ENCODE measurements at regions not wholly inside any gene's neighbourhood (a gene's known extent, or its start where the extent isn't known, plus 50 kb on each side); places are given as distances from the start of the nearest gene placed in this dataset.

DNA sequence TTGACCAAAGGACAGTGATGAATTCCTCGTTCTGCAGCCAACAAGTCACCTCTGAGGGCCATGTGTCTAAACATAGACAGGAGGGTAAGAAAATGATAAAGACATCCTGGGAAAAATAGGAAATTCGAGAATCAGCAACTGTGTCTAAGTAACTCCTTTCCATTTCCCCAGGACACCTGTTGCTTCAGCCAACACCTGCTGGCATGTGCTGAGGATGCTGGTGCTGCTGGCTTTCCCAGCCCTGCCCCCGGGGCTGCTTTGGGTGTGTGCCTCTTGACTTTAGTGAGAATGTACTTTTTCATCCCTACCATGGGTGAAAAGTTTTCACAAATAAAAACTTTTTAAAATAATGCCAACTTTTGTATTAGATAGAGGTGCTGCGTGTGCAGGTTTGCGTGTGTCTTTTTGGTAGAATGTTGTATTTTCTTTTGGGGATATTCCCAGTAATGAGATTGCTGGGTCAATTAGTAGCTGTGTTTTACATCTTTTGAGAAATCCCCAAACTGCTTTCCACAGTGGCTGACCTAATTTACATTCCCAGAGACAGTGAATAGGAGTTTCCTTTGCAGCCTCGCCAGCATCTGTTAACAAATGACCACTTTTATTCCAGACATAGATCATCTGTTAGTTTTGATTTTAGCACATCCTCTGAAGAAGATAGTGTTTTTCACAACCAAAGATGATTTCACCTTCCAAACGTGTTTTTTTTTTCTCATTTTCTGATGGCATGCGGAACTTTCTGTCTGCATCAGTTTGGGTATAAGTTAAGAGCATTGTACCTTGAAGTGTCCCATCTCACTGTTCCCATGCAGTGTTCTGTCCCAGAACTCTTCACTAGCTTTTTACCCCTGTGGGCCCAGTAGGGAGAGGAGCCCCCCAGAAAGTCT, 104.2 kb upstream of the ACBD5 start:
- TF ChIP-seq, protein P1, sequence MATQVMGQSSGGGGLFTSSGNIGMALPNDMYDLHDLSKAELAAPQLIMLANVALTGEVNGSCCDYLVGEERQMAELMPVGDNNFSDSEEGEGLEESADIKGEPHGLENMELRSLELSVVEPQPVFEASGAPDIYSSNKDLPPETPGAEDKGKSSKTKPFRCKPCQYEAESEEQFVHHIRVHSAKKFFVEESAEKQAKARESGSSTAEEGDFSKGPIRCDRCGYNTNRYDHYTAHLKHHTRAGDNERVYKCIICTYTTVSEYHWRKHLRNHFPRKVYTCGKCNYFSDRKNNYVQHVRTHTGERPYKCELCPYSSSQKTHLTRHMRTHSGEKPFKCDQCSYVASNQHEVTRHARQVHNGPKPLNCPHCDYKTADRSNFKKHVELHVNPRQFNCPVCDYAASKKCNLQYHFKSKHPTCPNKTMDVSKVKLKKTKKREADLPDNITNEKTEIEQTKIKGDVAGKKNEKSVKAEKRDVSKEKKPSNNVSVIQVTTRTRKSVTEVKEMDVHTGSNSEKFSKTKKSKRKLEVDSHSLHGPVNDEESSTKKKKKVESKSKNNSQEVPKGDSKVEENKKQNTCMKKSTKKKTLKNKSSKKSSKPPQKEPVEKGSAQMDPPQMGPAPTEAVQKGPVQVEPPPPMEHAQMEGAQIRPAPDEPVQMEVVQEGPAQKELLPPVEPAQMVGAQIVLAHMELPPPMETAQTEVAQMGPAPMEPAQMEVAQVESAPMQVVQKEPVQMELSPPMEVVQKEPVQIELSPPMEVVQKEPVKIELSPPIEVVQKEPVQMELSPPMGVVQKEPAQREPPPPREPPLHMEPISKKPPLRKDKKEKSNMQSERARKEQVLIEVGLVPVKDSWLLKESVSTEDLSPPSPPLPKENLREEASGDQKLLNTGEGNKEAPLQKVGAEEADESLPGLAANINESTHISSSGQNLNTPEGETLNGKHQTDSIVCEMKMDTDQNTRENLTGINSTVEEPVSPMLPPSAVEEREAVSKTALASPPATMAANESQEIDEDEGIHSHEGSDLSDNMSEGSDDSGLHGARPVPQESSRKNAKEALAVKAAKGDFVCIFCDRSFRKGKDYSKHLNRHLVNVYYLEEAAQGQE (IDR thresholded peaks at IDR 0.05; ENCODE audit: insufficient read depth in 1 of 2, low read depth in 2 of 2, low read length in 2 of 2) = no peak
- TF ChIP-seq POLR2AphosphoS5 (IDR thresholded peaks at IDR 0.05; ENCODE audit: low read depth, low read length) (no peak), TAF1 (IDR thresholded peaks at IDR 0.05; ENCODE audit: borderline replicate concordance, insufficient read depth, low read length) (no peak), FOXP2 (optimal IDR thresholded peaks at IDR 0.05; ENCODE audit: borderline replicate concordance, extremely low read depth, extremely low read length, insufficient read depth) (no peak)
